ENCODE measurements at regions not wholly inside any gene's neighbourhood (a gene's known extent, or its start where the extent isn't known, plus 50 kb on each side); places are given as distances from the start of the nearest gene placed in this dataset.

DNA sequence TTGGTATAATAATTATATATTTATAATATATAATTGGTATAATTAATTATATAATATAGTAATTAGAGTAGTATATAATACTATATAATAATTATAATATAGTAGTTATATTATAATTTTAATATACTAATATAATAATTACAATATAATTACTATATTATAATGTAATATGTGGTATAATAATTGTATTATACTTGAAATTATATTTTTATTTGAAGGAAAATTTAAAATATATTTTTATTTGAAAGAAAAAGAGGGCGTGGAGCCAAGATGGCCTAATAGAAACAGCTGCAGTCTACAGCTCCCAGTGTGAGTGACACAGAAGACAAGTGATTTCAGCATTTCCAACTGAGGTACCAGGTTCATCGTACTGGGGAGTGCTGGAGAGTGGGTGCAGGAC, 365.9 kb downstream of the MMUT start:
- no peak for DNase-seq

DNA sequence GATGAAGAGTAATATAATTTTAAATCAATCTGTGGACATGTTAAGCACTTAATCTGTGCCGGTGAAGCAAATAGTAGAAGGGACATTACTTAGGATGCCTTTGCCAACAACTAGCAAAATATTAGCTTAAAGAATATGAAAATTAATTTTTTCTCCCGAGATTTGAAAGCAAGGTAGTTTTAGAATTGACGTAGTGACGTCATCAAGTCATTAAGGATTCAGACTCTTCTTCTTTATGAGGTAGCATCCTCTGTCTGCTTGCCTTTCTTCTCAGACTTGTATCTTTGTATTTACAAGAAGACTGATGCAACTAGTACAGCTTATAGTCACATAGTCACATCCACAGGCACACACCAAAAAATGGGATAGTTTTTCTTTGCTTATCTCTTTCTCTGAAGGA, 374.4 kb downstream of the MMUT start:
- no peak for DNase-seq

DNA sequence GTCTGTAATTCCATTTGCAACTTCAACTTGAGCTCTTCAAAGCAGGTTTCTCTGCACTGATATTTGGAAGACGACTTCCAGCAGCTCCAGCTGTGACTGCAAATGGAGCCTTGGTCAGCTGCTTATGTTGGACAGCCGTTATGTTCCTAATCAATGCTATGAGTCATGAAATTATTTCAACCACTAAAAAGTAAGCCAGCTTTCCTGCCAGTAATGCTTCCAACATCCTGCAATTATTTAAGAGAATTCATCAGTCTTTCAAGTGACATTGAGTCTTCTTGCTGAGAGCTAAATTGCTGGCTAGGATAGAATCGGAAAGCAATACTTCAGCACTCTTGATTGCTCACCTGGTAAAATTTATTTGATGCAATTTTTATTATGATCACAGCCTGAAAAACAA, 375.7 kb downstream of the MMUT start:
- no peak for DNase-seq

DNA sequence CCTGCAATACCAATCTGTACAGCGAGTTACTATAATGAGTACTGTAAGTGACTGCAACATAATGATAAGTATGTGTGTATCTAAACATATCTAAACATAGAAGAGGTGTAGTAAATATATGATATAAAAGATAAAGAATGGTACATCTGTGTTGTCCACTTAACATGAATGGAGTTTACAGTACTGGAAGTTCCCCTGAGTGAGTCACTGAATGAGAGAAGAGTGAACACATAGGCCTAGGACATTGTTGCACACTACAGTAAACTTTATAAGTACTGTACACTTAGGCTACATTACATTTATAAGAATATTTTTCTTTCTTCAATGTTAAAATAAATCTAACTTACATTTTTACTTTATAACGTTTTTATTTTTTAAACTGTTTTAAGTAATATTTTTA, 380.4 kb downstream of the MMUT start:
- DNase-seq, result no peak

DNA sequence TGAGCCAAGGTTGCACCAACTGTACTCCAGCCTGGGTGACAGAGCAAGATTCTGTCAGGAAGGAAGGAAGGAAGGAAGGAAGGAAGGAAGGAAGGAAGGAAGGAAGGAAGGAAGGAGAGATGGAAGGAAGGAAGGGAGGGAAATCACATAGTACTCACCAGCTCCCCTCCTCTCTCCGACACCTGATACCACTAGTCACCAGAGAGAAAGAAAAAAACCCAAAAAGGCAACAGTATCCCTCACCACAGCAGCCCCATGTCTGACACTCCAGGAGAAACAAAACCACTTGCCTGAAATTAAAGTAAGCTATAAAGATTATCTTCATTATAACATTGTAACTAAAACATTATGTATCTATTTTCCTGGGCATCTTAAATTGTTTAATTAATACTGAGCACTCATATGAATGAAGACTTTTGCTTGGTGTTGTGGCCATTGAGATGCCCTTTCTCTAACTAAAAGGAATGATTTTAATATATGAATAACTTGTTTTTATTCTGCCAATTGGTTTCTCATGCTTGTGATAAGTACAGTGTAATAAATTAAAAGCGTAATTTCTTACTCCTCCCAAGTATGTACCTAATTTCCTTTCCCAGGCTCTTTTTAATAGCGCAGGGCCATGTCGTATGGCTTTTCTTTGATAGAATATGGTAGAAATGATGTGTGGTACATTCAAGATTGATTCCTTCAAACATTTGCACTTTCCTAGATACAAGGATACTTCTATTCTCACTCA, 390.0 kb downstream of the MMUT start:
- DNase-seq, result no peak

DNA sequence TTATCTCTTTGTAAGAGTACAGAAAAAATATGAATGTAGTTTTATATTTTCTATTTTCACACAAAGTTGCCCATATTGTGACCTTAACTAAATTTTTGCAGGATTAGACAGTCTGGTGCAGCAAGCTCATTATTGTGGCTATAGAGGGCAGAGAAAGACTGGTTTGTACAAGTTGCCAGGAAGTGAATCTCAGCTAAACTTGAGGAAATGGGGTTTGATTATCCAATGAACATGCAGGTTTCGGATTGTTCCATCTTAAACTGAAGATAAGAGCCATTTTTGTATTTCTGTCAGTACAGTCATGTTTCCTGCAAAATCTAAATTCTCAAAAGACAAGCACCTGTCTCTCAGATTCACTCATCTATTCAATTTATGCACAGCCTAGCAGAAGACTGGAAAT, 390.9 kb downstream of the MMUT start:
- no peak for DNase-seq

DNA sequence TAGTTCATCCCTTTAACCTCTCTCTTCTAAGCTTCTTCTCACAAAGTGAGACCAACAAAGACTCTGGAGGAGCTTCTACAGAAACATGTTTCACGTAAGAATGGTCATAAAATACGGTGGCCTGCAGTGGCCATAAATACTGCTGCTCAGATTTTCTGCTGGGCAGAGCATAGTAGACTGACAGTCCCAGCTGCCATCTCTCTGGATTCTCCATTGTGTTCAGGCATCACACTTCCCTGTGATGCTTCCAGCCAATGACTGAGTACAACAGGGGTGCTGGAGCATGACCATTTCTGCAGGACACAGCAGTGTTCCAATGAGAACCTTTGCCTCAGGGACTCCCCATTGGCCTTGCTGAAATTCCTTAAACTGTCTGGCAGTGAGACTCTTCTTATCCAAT, 392.6 kb downstream of the MMUT start:
- no peak for DNase-seq

DNA sequence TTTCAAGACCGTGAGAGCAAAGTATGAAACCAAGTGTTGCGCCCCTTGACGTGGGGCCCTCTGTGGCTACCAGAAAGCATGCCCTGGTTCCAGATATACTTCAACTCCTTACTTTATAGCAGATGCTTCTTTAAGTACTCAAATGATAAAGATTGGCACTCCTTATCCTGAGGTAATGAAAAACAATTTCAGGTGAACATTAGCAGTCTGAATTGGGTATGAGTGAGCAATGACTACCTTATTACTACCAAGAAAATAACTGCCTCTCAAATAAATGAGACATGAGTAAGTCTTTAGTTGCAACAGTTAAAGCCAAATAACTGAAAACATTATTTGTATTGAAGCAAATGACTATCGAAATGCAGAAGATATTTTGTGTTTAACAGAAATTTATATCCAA, 408.7 kb downstream of the MMUT start:
- no peak for DNase-seq

DNA sequence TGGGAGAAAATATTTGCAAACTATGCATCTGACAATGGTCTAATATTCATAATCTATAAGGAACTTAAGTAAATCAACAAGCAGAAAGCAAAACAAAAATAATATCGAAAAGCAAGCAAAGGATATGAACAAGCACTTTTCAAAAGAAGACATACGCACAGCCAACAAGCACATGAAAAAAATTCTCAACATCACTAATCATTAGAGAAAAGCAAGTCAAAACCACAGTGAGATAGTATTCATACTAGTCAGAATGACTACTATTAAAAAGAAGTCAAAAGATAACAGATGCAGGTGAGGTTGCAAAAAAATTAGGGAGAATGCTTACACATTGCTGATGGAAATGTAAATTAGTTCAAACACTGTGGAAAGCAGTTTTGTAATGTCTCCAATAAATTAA, 410.2 kb downstream of the MMUT start:
- no peak for DNase-seq

DNA sequence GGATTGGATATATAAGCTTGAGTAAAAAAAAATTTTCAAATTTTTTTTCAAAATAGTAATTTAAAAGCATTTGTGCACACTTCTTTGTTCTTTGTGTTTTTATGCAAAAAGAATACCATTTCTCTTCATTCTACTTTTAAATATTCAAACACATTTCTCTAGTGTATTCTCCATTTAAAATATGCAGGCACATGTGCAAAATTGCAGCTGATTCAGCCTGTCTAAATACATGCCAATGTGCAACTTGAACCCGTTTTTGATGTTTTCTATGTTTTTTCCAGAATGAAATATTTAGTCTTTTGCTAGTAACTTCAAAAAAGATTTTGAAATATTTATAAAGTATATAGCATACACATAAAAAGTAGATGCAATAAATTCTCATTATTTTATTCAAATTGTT, 411.8 kb downstream of the MMUT start:
- DNase-seq, result no peak

DNA sequence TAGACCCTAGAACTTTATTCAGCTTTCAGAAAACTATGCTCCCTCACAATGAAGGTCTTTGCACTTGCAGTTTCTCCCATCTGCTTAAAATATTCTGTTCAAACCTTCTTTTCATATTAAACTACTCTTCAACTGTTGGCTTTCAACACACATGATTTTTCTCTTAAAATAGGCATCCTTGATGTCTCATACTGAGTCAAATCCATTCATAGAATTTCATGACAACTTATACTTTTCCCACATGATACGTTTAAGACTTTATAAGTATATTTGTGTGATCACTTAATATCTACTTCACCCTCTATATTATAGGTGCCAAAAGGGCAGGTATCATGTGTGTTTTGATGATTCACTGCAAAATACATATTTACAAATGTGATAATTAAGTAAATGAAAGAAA, 412.5 kb downstream of the MMUT start:
- no peak for DNase-seq

DNA sequence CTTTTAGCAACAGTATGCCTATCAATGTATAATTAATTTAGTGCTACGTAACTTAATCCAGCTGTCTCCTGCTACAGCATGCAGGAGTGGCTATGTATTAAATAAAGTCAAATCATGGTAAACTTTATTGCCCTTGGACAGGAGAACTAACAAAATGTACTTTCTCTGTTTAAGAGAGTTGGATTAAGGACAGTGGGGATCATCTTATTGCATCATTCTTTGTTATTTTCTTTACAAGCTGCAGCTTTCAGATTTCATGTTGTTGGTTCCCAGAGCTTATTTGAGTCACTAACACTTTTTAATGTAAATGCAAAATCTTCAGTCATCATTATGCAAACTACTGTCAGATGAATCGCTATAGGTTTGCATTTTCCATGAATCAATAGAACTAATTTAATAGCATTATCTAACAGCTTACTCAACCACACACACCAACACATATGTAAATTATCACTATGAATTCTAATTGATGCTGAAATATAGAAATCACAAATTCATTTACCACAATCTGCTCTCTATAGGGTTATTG, 424.7 kb downstream of the MMUT start:
- no peak for DNase-seq

DNA sequence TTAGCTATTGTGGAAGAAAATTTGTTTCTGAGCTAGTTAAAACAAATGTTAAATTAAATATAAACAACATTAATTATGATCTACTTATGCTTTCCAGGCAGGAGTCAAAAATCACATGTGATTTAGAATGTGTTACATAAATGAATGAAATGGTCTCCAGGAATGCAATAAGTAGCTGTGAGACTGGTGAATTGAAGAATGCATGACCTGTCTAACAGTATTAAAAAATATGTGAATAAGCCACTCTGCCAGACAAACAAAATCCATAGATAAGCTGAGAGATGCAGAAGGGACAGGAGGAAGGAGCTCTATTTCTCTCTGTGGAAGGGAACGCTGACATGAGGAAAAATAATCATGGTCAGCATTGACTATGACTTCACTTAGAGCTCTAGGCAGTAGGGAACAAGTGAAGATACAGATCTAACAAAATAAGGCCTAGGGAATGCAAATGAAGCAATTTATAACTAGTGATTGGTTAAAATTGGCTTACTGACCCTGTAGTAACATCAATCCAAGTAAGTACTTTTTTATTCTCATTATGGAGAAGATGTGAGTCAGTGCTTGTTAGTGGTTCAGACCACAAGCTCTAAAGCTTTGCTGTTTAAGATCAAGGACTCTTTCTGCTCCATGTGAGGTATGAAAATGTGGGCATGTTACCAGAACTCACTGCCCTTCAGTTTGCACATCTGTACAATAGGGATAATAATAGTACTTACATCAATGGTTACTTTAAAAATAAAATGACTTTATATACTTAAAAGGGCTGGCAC, 432.6 kb downstream of the MMUT start:
- no peak for DNase-seq

DNA sequence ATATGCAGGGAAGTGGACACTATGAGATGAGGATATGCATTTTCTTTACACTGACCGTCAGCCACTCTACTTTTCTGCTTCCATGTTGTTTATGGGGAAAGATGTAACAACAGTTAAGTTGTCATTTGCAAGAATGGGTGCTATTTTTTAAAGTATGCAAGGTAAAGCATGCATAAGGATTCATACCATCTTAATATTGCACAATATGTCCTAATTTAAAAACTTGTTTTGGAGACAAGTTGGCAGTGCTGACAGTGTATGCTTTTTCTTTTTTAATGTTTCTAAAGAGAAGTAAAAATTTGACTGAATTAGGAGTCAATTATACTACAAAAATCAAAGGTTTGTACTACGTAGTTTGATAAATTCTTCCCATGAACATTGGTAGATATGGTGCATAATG, 435.4 kb downstream of the MMUT start:
- no peak for DNase-seq

DNA sequence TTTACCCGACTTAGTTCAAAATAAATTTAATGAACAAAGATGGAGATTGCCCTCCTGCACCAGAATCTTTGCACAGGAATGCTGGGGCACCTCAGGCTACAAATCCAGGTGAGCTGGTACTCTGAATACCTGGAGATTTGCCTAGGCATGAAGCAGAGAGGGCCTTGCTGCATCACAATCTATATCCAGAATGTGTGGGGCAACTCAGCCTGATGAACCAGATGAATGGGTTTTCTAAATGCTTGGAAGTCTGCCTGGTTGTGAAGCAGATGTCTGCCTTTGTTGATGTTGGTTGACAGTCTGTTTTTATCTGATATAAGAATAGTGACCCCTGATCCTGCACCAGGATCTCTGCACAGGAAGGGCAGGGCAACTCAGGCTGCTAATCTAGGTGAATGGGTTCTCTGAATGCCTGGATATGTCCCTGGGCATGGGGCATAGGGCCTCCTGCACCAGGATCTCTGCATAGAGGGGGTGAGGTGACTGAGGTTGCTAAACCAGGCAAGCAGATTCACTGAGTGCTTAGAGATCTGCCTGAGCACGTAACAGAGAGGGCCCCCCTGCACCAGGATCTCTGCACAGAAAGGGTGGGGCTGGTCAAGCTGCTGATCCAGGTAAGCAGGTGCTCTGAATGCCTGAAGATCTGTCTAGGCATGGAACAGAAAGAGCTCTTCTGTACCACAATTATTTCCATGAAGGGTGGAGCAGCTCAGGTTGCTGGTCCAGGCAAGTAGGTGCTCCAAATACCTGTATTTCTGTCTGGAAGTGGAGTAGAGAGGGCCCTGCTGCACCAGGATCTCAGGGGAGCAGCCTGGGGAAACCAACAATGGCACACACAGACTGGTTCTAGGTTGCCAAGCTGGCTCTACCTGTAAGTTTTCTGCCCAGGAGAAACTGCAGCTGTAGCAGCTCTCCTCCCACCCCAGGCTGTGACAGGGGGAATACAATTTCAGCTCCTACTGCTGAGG, 437.5 kb downstream of the MMUT start:
- no peak for DNase-seq

DNA sequence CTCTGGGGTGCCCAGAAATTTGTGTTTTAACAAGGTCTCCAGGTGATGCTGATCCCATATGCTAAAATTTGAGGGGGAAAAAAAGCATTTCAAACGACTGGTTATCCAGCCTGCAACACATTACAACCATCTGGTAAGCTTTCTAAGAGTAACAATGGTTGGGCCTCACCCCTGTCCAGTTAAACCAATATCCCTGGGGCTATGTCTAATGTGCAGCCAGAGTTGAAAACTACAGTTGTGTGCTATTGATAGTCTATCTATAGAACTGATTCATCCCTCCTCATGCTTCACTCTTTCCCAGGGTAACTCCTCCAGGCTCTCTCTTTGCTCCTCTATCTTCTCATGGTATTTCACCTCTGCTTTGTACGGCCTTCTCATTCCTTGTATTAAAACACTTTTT, 458.3 kb downstream of the MMUT start:
- no peak for DNase-seq

DNA sequence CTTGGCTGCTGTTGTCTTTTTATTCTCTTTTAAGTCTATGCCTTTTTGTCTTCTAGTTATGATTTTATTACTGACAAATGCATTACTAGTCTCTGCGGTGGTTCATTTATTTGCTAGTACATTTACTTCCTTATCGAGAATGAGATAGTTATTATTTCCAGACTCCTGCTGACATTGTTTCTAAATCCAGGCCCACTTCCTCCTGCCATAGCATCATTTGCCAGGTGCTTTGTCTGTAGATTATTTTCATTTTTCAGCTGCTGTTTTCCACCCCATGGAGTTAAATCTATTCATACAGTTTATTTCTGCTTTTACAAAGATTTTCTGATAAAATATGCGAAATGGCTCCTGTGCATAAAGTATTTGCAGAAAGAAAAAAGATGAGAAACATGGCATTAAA, 459.7 kb downstream of the MMUT start:
- no peak for DNase-seq

DNA sequence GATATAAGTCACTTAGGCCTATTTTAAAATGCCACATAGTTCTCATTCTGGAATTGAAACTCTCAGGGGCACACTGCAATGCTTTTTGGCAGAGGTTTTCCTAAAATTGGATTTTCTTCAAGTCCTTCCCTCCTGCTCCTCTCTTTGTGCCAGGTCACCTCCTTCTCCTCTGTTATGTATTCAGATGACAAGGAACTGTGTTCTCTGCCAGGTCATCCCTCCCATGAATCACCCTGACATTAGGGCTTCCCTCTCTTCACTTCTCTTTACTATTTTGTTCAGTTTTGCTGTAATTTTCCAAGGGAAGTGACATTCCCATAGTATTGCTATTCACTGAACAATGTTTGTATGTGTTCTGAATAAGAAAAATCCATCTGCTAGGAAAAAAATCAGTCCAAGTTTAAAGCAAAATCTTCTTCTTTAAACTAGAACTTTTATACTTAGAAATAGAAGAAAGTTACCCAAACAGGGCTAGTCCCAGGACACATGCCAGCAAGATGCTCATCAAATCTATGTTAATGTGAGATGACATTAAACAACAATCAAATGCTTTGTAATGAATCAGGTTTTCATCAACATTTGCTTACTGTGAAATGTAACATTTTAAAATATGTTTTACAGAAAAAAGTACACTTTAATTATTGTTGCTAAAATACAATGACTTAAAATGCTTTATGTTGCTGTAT, 461.1 kb downstream of the MMUT start:
- DNase-seq, result no peak

DNA sequence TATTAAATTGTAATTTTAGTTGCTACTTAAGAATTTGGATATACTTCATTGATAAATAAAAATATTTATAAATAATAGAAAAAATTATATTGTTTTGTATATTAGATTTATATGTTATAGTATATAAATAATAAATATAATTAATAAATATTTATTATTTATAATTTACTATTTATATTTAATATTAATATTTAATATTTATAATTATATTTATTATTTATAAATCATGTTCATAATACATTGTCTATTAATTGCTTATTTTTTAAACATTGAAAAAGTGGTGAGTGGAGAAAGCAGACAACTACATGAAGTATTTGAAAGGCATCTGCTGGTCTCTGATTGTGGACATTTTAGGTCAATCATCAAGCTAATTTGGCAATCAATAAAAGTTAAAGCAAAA, 464.5 kb downstream of the MMUT start:
- no peak for DNase-seq

DNA sequence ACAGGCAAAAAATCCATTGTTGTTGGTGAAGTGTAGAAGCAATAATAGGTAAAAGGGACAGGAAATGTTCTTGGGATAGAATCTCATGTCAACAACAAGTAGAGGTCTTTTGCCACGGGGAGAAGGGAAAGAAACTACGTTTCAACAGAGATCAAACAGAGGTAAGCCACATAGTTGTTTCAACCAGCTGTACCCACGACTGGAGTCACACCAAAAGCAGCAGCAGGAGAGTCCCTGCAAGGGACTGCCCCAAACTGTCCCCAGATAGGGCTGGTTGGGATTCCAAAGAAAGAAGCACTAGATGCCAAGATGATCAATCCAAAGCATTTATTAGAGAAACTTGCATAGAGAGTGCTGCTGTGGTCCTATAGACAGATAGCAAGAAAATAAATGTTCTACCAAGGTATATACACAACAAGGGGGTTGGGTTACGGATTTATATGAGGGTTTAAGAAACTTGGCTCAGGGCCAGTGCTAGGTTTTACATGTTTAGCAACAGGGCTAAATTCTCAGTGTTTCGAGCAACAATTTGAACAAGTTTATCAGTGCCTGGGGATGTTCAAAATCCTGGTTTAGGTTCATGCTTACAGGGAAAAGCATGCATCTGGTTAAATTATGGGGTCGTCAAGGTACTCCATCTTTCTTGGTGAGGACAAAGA, 466.5 kb downstream of the MMUT start:
- DNase-seq, result no peak

DNA sequence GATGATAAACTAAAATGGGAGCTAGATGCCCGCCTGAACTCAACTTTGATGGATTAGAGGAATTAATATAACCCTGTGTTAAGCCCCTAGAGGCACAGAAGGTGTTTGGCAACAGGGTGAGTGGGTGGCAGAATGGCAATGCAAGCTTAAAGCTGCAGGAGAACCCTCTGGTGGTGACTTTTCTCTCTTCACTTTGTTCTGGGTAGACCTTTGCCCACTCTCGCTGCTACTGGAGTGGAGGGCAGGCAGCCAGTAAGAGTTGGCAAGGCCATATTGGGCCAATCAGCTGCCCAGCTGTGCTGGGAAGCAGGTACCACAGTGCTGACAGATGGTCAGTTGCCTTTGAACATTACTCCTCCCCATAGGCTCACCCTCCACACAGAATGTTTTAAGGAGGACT, 468.2 kb downstream of the MMUT start:
- no peak for DNase-seq

DNA sequence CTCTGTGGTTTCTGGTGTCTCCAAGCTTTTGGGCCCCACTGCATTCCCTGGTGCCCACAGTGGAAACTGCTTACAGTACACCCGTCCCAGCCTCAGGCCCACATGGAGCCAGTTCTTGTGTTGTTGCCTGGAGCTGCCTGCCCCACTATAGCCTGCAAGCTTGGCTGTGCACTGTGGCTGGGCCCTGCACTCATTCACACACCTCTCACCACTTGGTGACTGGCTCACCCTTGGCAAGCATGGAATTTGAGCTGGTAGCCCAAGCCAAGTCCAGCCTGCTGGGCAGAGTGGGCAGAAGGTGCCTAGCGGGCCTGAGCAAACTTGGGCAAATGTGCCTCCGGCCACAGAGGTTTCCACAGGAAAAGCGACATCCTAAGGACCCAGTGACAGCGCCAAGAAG, 472.3 kb downstream of the MMUT start:
- DNase-seq, result no peak
